Gastroesophageal sphincter (tissue), 4 donors: ENCODE measurements at regions not wholly inside any gene's neighbourhood (a gene's known extent, or its start where the extent isn't known, plus 50 kb on each side); places are given as distances from the start of the nearest gene placed in this dataset.

Experiments used
- ATAC-seq: fragments of 150-250 bp; one replicate; pipeline ENCODE4 v1.9.1; 2016; ENCODE audit warnings: mild to moderate bottlenecking, moderate library complexity
- H3K27ac ChIP-seq, 4 donors: fragments of 200-600 bp; sonication (generic) in 3 of 4; 1 replicate in 3 of 4; 2 replicates in 1 of 4; pipeline ENCODE4 v1.5.1; 2016 to 2019
- H3K27me3 ChIP-seq: fragments of 200-600 bp; sonication (generic); one replicate; pipeline ENCODE4 v1.5.1; 2019
- H3K36me3 ChIP-seq, 2 donors: fragments of 200-600 bp; sonication (generic); one replicate each; pipeline ENCODE4 v1.5.1; 2019; ENCODE audit warnings: control low read depth in 1 of 2
- H3K4me1 ChIP-seq, 3 donors: fragments of 200-600 bp; sonication (generic); 1 replicate in 2 of 3; 2 replicates in 1 of 3; pipeline ENCODE4 v1.5.1; 2016 to 2019; ENCODE audit warnings: control low read depth in 2 of 3
- H3K4me3 ChIP-seq, 2 donors: fragments of 200-600 bp; sonication (generic); one replicate each; pipeline ENCODE4 v1.5.1; 2019; ENCODE audit warnings: mild to moderate bottlenecking in 1 of 2, moderate library complexity in 1 of 2
- H3K9me3 ChIP-seq, 3 donors: fragments of 200-600 bp; sonication (generic); one replicate each; pipeline ENCODE4 v1.5.1; 2017 to 2019; ENCODE audit warnings: control low read depth in 2 of 3
- CTCF ChIP-seq, 4 experiments: fragments of 200-600 bp in 2 of 4; fragments of 450-650 bp in 2 of 4; sonication (generic) in 1 of 4; IDR thresholded peaks; one replicate each; pipeline ENCODE4 v1.5.1; 2017 to 2019; ENCODE audit warnings: antibody characterized with exemption in 4 of 4, mild to moderate bottlenecking in 2 of 4, moderate library complexity in 2 of 4
- EP300 ChIP-seq: sonication (generic); formaldehyde crosslinking; IDR thresholded peaks from one replicate; pipeline ENCODE4 v1.6.1; 2017; ENCODE audit warnings: antibody characterized with exemption, mild to moderate bottlenecking
- POLR2A ChIP-seq, 2 donors: fragments of 450-650 bp; IDR thresholded peaks; one replicate each; pipeline ENCODE4 v1.6.1; 2017; ENCODE audit warnings: antibody characterized with exemption in 2 of 2, mild to moderate bottlenecking in 2 of 2, moderate library complexity in 1 of 2
- POLR2AphosphoS5 ChIP-seq: sonication (generic); formaldehyde crosslinking; IDR thresholded peaks from one replicate; pipeline ENCODE4 v1.6.1; 2017; ENCODE audit warnings: antibody characterized with exemption
- WGBS, 2 donors: methylation state at CpG; one replicate each; pipeline ENCODE4 v1.1.5; 2018; ENCODE audit warnings: low coverage in 1 of 2; 5-methylcytosine and 5-hydroxymethylcytosine counted together

GRCh38 chr12:98090731-98091130 is 424.7 kb upstream of the TMPO start:
- Histone ChIP-seq H3K27me3 (no peaks in the 10 kb centered on the region), H3K4me1 (peaks cover 0 to 2% (median 0%) of the 10 kb centered on the region in 3 donors), H3K27ac (no peak overlapping the region), H3K9me3 (no peaks in the 10 kb centered on the region), H3K36me3 (no peaks in the 10 kb centered on the region), H3K4me3 (no peak overlapping the region)
- TF ChIP-seq EP300 (no peak), POLR2AphosphoS5 (no peak), CTCF (IDR thresholded peaks at IDR 0.05) (no peak), POLR2A (IDR thresholded peaks at IDR 0.05) (no peak)
- WGBS, 2 donors, result 72 to 80% methylated on average over 2 of the region's 2 CpGs
- no peak for ATAC-seq

GRCh38 chr12:98096436-98096835 is 419.0 kb upstream of the TMPO start:
- Histone ChIP-seq H3K27me3 (no peaks in the 10 kb centered on the region), H3K4me3 (no peak overlapping the region), H3K9me3 (no peaks in the 10 kb centered on the region), H3K36me3 (no peaks in the 10 kb centered on the region), H3K4me1 (no peaks in the 10 kb centered on the region), H3K27ac (no peak overlapping the region)
- no peak for TF ChIP-seq CTCF (IDR thresholded peaks at IDR 0.05)
- no peak for TF ChIP-seq POLR2A (IDR thresholded peaks at IDR 0.05)
- no peak for TF ChIP-seq POLR2AphosphoS5
- no peak for TF ChIP-seq EP300
- 88 to 100% methylated on average over 2 of the region's 2 CpGs for WGBS, 2 donors
- ATAC-seq, result no peak

GRCh38 chr12:98106031-98106683 is 409.2 kb upstream of the TMPO start:
- WGBS, 2 donors, result 21 to 36% methylated on average over 6 to 7 of the region's 7 CpGs
- H3K27ac ChIP-seq, result no peak overlapping the region
- no peak for ATAC-seq

GRCh38 chr12:98109266-98109665 is 406.1 kb upstream of the TMPO start:
- 63 to 70% methylated on average over 2 of the region's 3 CpGs for WGBS, 2 donors
- ATAC-seq, result no peak

More at GRCh38 chr12:98106031-98106683, 409.2 kb upstream of the TMPO start:
- H3K4me3 ChIP-seq, result no peak overlapping the region
- H3K36me3 ChIP-seq, result no peaks in the 10 kb centered on the region
- peaks cover 0 to 9% (median 5%) of the 10 kb centered on the region in 3 donors for H3K4me1 ChIP-seq
- no peaks in the 10 kb centered on the region for H3K9me3 ChIP-seq
- H3K27me3 ChIP-seq, result no peaks in the 10 kb centered on the region
- TF ChIP-seq POLR2AphosphoS5, result no peak
- no peak for TF ChIP-seq POLR2A (IDR thresholded peaks at IDR 0.05)
- TF ChIP-seq EP300, result no peak
- no peak for TF ChIP-seq CTCF (IDR thresholded peaks at IDR 0.05)

More at GRCh38 chr12:98109266-98109665, 406.1 kb upstream of the TMPO start:
- H3K27me3 ChIP-seq, result no peaks in the 10 kb centered on the region
- H3K36me3 ChIP-seq, result no peaks in the 10 kb centered on the region
- H3K4me1 ChIP-seq, result peaks cover 0 to 15% (median 5%) of the 10 kb centered on the region in 3 donors
- no peak overlapping the region for H3K27ac ChIP-seq
- no peaks in the 10 kb centered on the region for H3K9me3 ChIP-seq
- TF ChIP-seq CTCF (IDR thresholded peaks at IDR 0.05), result no peak
- no peak overlapping the region for H3K4me3 ChIP-seq
